ENCODE measurements at regions not wholly inside any gene's neighbourhood (a gene's known extent, or its start where the extent isn't known, plus 50 kb on each side); places are given as distances from the start of the nearest gene placed in this dataset.

GRCh38 chr6:95142661-95143335 is 434.5 kb upstream of the MANEA start:
- DNase-seq (ENCODE audit: low read depth): no peak

DNA sequence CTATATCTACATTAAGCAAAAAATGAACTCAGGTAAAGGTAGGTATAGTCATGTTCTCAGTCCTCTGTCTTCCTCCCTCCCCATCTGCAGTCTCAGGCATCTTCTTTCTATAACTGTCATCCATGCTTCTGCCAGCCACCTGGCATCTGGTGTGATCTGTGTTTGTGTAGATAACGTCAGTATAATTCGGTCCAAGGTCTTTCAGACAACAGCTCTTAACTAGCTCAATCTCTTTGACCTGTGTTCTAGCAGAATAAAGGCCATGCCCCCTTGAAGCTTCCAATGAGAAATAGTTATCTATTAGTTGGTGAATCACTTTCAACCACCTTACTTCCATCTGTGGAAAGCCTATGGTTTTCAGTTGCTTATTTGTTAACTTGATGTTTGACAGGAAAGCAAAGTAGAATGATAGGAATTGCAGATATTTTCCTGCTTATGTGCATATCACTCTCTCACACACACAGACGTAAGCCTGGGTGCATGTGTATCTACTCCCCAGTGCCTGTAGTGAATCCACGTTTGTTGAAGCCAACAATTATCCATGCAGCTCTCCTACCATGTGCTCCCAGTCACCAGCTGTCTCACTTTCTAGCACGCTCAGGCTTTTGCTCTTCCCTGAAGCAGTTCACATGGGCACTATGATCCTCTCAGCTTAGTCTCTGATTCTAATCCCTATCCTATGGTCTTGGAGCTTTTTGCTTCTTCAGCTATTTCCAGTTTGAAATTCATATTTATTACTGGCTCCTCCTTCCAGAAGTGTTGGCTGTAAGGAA is 433.7 kb upstream of the MANEA start:
- DNase-seq (ENCODE audit: low read depth): no peak

DNA sequence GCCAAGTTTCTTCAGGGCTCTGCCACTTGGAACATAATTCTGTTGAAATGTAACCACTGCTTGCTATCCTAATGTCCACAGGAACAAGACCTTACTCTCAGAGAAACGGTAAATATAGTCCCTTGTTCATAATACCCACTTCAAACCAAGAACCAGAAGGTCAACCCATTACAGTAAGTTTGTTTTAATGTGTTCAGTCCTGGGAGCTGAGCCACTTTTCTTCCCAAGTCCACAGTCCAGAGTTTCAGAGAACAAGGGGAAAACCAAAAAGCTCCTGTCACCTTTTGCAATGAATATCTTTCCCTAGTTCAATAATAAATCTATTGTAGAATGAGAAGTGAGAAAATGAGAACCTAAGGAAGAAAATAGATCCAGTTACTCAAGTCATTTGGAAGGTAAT is 431.9 kb upstream of the MANEA start:
- no peak for DNase-seq (ENCODE audit: low read depth)

DNA sequence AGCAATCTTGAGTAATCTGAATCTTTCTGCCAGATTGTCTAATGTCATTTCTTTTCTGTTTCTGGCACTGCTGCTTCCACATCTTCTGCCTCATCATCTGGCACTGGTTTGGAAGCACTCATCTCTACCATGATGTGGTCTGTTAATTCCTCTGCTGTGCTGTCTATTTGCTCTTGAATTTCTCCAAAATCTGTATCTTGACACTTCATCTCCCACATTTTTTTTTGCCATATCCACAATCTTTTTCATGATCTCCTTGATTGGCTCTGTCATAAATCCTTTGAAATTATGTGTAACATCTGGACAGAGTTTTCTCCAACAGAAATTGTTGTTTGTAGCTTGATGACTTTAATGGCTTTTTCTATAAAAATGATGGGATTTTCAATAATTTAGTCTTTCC is 417.8 kb upstream of the MANEA start:
- no peak for DNase-seq (ENCODE audit: low read depth)

DNA sequence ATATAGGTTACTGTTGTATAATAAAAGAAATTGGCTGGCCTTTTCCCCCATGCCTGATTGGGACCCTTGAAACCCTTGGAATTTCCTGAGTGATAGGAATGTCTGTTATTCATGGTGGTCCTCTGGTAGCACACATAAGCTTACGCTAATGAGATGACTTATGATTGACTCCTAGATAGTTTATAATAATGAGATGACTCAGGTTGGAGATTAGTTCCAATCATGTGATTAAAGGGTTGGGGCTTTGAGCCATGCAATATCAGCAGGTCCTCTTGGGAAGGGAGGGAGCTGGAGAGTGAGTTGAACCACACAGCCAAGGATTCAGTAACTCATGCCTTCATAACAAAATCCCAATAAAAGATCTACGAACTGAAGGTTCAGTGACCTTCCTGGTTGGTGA is 407.6 kb upstream of the MANEA start:
- no peak for DNase-seq (ENCODE audit: low read depth)

DNA sequence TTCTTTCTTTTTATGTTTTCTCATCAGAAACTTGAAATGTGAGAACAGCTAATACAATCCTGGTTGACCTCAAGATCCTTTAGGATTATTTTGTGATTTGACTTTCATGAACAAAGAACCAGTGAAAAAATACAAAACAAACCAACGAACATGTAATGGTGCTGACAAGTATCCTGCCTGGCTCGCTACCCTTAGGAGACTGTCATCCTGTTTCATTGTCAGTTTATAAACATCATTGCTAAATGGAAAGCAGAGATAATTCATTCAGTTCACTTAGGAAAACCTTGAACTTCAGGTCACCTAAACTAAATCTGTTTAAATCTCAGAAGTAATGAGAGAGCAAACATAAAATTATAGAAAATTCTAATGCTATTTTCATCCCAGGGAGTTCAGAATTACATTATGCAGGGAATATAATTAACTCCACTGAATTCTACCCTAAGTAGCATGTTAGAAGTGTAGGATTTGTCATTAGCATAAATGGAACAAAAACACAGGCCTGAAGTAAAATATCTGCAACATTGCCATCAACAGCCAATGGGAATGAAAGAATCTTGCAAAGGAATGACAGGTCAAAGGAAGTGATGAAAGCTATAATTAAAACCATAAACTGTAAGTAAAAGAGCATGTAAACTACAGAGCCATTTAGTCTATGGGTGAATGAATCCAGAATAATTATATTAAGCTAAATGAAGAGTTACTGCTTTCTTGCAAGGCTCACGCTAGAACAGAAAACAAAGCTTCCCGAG is 401.2 kb upstream of the MANEA start:
- DNase-seq (ENCODE audit: low read depth): no peak

- no peak for DNase-seq (ENCODE audit: low read depth)
These were observed 391.5 kb upstream of the MANEA start for GRCh38 chr6:95185874-95186273.

DNA sequence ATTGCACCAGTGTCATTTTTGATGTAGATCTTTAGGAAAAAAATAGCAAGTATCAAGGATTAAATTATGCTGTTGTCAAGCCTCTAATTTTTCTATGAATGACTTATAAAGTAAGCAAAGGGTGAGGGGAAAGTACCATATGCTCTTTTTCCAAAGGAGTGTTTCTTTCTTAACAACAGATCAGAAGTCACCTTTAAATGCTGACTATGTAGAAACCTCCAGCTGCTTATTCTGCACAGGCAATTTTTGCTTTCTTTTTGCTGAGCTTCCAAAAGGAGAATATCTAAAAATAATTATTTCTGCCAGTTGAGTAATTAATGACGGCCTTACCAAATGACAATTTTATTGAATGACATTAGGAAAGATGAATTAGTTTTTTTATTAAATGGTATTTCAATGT is 390.6 kb upstream of the MANEA start:
- DNase-seq (ENCODE audit: low read depth): no peak

DNA sequence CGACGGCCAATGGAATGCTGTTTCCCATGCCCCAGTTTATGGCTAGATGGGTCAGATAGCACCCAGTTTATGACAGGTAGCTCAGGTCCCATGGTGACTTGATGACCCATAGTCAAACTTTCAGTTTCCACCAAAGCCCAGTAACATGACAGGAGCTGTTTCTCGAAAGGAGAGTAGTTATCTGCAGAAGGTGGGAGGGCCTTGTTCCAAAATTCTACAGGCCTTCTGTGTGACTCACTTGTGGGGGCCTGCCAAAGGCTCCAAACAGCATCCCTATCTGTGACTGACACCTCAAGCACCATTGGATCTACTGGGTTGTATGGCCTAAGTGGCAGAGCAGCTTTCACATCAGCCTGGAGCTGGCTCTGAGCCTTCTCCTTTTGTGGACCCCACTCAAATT is 379.7 kb upstream of the MANEA start:
- DNase-seq (ENCODE audit: low read depth): no peak

GRCh38 chr6:95203153-95203754 is 374.1 kb upstream of the MANEA start:
- DNase-seq (ENCODE audit: low read depth): no peak

DNA sequence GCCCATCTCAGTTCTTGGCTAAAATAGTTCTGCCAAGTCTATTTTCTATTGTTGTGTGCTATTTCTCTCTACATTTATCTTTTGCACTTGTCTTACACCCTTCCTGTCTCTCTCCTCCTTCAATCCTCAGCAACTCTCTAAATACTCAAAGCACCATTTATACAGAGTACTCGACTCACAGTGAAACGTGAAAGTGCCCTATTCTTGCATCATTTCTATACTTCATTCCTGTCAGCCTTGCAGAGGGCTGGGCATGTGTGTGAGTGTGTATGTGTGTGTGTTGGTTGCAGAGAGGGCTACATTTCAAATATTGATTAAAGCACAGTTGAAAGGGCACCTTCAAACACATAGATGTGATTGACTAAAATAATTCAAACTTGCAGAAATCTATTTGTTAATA is 373.2 kb upstream of the MANEA start:
- DNase-seq (ENCODE audit: low read depth): no peak

- no peak for DNase-seq (ENCODE audit: low read depth)
These were observed 368.7 kb upstream of the MANEA start for GRCh38 chr6:95208621-95209020.

DNA sequence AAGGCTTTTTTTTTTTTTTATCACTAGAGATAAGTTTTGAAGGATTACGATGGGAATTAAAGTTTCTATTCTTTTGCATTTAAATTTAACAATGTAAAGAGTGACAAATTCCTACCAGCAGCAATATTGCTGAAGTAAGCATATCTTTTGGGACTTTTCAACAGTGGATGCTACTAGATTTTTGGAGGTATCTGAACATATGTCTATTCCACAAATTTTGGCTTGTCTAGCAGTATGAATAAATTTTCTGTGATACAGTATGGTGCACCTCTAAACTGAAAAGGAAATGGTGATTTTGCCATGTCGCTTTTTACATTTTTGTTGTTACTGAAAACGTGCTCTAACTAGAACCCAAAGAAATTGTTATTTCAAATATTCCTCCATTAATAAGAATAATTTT is 368.3 kb upstream of the MANEA start:
- no peak for DNase-seq (ENCODE audit: low read depth)

DNA sequence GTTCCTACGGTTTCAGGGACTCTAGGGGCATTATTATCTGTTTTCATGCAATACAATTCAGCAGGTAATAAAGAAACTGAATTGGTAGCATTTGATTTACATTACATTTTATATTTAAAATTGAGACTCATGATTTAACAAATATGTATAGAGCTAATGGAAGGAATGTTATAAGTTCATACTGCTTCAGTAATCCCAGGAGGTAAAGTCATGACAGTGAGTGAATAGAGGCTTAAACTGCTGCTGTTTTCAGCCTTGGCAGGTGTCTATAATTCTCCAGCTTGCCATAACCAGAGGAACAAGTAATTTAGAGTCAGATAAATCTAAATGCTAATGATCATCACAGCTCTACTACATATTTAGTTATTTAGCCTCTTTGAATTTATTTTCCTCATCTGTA is 360.8 kb upstream of the MANEA start:
- no peak for DNase-seq (ENCODE audit: low read depth)

DNA sequence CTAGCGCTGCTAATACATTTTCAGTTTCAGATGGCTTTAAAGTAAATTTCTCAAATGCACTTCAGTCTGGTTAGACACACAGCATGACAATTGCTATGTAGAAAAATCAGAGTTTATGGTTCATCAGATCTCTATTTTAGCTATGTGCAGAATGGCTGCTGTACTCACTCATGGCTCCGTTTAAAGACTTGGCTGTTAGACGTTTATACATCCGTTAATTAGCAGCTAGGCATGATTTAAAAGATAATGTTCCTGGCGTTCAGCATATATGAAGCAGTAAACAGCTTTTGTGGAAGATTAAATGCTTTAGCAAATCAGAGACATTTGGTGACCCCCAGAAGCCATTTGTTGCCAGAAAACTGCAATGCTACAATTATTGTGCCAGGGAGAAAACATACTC is 350.0 kb upstream of the MANEA start:
- no peak for DNase-seq (ENCODE audit: low read depth)

- no peak for DNase-seq (ENCODE audit: low read depth)
These were observed 348.7 kb upstream of the MANEA start for GRCh38 chr6:95228636-95229035.

GRCh38 chr6:95230071-95230740 is 347.1 kb upstream of the MANEA start:
- DNase-seq (ENCODE audit: low read depth): no peak

DNA sequence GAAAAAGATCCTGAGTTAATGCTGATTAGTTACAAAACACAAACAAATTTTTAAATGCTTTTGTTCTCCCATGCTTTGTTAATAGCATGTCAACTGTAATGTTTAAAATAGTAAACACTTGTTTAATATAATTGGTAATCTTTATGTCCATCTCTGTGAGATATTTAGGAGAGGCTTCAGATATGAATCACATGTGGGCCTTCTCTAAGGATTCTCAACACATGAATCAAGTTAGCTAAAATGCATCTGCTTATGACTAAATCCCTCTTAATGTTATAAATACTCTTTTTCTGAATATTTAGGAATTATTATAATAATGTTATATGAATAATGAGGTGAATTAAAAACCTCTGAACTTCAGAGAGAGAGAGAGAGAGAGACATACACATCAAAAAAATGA is 345.9 kb upstream of the MANEA start:
- DNase-seq (ENCODE audit: low read depth): no peak

- DNase-seq (ENCODE audit: low read depth): no peak
These were observed 344.9 kb upstream of the MANEA start for GRCh38 chr6:95232446-95232845.

GRCh38 chr6:95233879-95234278 is 343.5 kb upstream of the MANEA start:
- DNase-seq (ENCODE audit: low read depth): no peak

GRCh38 chr6:95240514-95240913 is 336.8 kb upstream of the MANEA start:
- no peak for DNase-seq (ENCODE audit: low read depth)

DNA sequence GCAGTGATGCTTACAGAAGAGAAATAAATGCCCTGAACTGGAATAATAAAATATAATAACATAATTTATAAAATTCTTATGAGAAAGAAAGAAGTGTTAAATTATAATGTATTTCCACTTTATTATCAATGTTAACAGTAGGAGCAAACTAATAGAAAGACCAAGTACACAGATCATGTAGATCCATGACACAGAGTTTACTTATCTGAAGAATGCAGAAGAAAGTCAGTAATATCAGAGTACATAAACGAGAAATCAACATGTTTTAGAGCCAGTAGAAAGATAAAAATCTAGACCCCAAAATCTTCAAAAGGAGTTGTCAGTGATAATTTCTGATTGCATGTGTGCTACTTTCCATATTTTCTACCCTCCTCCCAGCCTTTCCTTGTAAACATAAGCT is 334.8 kb upstream of the MANEA start:
- no peak for DNase-seq (ENCODE audit: low read depth)
